ACC112 (cell line): ENCODE measurements at regions not wholly inside any gene's neighbourhood (a gene's known extent, or its start where the extent isn't known, plus 50 kb on each side); places are given as distances from the start of the nearest gene placed in this dataset.

Experiments
- H2AFZ ChIP-seq: fragments of 200-600 bp; sonication (generic); one replicate; pipeline ENCODE4 v1.6.0; 2017; ENCODE audit warnings: antibody characterized with exemption, low read length; ENCODE audit not compliant: unreplicated experiment
- H3K27ac ChIP-seq: fragments of 200-600 bp; sonication (generic); 2 replicates; pipeline ENCODE4 v1.5.1; 2014; ENCODE audit warnings: low read depth, mild to moderate bottlenecking, antibody characterized with exemption, low read length, moderate library complexity
- H3K27me3 ChIP-seq: fragments of 200-600 bp; sonication (generic); 2 replicates; pipeline ENCODE4 v1.6.1; 2014; ENCODE audit warnings: mild to moderate bottlenecking, antibody characterized with exemption, low read length, moderate library complexity, mixed read lengths; ENCODE audit not compliant: insufficient read depth
- H3K36me3 ChIP-seq: fragments of 200-600 bp; sonication (generic); 2 replicates; pipeline ENCODE4 v1.6.1; 2016; ENCODE audit warnings: mild to moderate bottlenecking, antibody characterized with exemption, low read length, moderate library complexity, mixed read lengths; ENCODE audit not compliant: insufficient read depth
- H3K4me1 ChIP-seq: fragments of 200-600 bp; sonication (generic); one replicate; pipeline ENCODE4 v1.6.1; 2016; ENCODE audit warnings: low read length, mixed read lengths; ENCODE audit not compliant: insufficient read depth, unreplicated experiment, control insufficient read depth
- H3K4me3 ChIP-seq: fragments of 200-600 bp; sonication (generic); 2 replicates; pipeline ENCODE4 v1.5.1; 2014; ENCODE audit warnings: mild to moderate bottlenecking, low read depth, low read length
- H3K79me2 ChIP-seq: fragments of 200-600 bp; sonication (generic); one replicate; pipeline ENCODE4 v1.6.0; 2016; ENCODE audit warnings: low read length; ENCODE audit not compliant: control insufficient read depth, unreplicated experiment, insufficient read depth

DNA sequence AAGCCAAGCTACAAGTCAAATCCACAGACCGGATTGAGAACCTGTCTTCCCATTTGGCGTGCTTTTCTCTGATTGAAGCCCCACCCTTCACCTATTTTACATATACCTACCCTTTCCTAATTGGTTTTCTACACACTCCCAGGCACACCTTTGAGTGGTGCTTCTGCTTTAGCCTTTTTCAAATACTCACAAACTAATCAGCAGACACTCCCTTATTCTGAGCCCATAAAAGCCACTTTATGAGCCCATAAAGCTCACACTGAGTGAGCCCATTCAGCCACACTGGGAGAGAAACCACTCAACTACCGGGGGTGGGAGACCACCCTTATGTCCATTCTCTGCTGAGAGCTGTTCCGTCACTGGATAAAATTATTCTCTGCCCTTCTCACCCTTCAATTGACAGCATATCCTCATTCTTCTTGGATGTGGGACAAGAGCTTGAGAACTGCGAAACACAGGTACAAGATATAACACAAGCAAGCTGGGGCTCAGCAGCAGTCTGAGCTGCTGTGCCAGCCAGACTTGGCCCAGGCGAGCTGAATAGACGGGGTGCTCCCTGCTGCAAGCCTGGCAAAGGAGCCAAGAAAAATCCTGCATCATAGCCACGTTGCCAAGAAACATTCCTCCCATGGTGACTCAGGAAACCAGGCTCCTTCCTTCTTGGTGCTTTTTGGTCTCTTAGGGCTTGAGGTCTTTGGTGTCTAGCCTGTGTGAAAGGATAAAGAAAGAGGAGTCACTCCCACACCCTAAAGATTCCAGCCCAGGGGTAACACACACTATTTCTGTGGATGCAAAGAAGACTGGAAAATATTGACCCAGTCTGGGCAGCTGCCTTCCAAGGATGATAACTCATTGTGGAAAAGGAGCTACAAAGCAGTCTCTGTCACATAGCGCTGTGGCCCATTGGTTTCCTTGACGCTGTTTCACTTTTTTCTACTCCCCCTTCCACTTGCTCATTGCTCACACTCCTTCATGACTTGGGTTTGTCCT lies 609.7 kb downstream of the MCTP2 start:
- Histone ChIP-seq H3K79me2 (no peaks in the 10 kb centered on the region), H3K4me3 (no peak overlapping the region), H3K27ac (no peak overlapping the region), H2AFZ (no peak overlapping the region), H3K36me3 (no peaks in the 10 kb centered on the region), H3K27me3 (no peaks in the 10 kb centered on the region), H3K4me1 (no peaks in the 10 kb centered on the region)

DNA sequence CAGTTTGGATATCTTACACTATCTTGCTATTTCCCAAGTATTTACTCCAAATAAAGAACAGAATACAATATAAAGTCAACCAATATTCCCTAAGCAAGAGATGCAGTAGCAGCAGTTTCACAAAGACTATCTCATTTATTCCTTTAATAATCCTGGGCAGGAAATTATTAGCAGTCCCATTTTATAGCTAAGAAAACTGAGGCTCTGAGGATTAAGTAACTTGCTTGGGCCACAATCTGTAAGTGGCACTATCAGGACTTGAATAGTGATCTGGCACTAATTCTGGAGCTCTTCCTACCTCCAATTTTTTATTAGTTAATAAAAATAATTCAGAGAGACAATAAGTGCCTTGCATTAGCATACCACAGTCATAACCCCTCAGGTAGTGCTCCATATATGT lies 611.7 kb downstream of the MCTP2 start:
- Histone ChIP-seq H3K36me3 (no peaks in the 10 kb centered on the region), H2AFZ (no peak overlapping the region), H3K79me2 (no peaks in the 10 kb centered on the region), H3K4me1 (no peaks in the 10 kb centered on the region), H3K27ac (no peak overlapping the region), H3K27me3 (no peaks in the 10 kb centered on the region), H3K4me3 (no peak overlapping the region)

DNA sequence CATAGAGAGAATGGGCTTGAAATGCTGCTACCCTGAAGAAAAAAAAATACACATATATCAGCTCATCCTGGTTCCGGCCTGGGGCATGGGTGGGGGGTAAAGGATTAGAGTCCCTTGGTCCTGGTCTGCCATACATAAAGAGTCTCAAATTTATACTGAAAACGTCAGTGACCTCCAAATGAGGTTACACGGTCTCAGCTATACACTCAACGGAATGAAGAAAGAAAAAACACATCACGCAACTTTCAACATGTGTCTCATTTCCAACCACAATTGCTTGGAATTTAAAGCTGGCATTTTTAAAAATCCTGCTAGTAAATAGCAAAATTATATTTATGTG lies 612.8 kb downstream of the MCTP2 start:
- Histone ChIP-seq H3K79me2 (no peaks in the 10 kb centered on the region), H3K27ac (no peak overlapping the region), H3K27me3 (no peaks in the 10 kb centered on the region), H3K4me3 (0 out of 2 replicates have a peak overlapping the region, but pooled peaks have one; percentile 17), H3K4me1 (no peaks in the 10 kb centered on the region), H3K36me3 (no peaks in the 10 kb centered on the region), H2AFZ (no peak overlapping the region)

DNA sequence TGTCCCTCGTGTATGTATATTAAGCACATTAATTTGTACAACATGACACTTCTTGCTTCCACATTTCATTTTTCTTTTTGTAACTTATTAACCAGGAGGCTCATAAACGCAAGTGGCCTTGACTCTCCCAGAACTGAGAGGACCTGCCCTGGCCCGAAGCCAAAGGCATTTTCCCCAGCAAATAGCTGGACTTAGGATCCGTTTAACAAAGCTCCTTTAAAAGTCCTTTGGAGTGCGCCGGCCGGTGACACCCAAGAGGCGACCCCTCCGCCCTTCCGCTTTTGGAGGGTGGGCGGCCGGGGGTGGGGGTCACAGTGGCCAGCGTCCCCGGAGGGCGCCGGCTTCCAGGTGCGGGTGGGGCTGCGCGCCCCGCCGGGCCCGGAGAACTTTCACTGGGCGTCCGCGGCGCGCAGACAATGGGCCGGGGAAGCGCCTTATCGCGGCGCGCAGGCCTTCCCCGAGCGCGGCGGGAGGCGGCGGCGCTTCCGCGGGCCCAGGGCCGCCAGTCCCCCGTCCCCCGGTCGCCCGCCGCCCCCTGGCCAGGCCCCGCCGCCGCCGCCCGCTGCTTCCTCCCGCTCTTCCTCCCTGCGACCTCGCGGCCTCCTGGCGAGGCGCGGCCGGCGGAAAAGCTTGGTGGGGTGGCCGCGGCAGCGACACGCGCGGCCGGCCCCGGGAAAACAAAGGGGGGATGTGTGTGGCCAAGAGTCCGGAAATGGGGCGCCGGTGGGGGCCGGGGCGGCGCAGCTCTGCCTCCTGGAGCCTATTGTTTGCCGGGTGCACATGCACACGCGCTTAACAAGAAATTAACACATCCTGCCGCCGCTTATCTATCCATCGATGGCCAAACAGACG lies 613.4 kb downstream of the MCTP2 start:
- H3K36me3 ChIP-seq, result no peaks in the 10 kb centered on the region
- peak overlapping the region; percentile 68 for H2AFZ ChIP-seq
- H3K27ac ChIP-seq, result no peak overlapping the region
- H3K27me3 ChIP-seq, result no peaks in the 10 kb centered on the region
- no peaks in the 10 kb centered on the region for H3K4me1 ChIP-seq
- H3K79me2 ChIP-seq, result no peaks in the 10 kb centered on the region
- H3K4me3 ChIP-seq, result 0 out of 2 replicates have a peak overlapping the region, but pooled peaks have one; percentile 17

DNA sequence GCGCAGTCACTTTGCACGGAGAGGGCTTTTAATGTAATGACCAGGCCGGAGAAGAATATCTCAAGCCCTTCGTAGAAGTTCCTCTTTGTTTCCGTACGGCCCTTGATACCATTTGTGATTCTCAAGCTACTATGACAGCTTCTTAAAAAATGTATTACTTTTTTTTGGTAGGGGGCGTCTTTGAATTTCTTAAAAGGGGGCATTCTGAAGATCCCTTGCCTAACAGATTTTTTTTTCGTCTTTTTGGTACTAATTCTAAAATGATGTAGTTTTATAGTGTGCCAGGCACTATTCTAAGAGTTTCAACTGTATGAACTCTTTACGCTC lies 614.0 kb downstream of the MCTP2 start:
- Histone ChIP-seq H3K4me1 (no peaks in the 10 kb centered on the region), H3K79me2 (no peaks in the 10 kb centered on the region), H2AFZ (peak overlapping the region; percentile 68), H3K27ac (no peak overlapping the region), H3K4me3 (no peak overlapping the region), H3K36me3 (no peaks in the 10 kb centered on the region), H3K27me3 (no peaks in the 10 kb centered on the region)

DNA sequence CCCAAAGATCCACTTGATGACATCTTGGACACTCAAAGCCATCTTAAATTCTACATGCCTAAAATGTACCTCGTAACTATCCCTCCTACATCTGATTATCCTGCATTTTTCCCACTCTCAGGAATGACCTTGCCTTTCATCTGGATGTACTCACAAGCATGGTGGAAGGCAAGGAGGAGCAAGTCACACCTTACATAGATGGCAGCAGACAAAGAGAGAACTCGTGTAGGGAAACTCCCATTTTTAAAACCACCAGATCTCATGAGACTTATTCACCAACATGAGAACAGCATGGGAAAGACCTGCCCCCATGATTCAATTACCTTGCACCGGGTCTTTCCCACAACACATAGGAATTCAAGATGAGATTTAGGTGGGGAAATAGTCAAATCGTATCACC lies 616.0 kb downstream of the MCTP2 start:
- no peak overlapping the region for H3K4me3 ChIP-seq
- H3K4me1 ChIP-seq, result no peaks in the 10 kb centered on the region
- no peaks in the 10 kb centered on the region for H3K79me2 ChIP-seq
- H2AFZ ChIP-seq, result no peak overlapping the region
- H3K36me3 ChIP-seq, result no peaks in the 10 kb centered on the region
- no peak overlapping the region for H3K27ac ChIP-seq
- no peaks in the 10 kb centered on the region for H3K27me3 ChIP-seq

DNA sequence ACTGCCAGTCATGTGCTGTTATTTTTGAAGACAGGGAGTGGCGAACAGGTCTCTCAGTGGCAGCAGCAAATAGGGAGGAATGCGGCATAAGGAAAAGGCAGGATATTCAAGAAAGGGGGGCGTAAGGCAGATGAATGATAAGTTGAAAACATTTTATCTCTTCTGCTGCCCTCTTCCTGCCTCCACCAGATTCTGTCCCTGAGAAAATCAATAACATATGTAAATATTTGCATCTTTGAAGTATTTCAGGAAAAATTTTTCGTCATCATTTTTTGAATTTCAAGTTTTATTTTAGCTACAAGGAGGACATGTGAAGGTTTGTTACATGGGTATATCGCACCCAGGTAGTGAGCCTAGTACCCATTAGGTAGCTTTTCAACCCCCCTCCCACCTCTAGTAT lies 616.7 kb downstream of the MCTP2 start:
- no peaks in the 10 kb centered on the region for H3K4me1 ChIP-seq
- H2AFZ ChIP-seq, result no peak overlapping the region
- H3K27me3 ChIP-seq, result no peaks in the 10 kb centered on the region
- no peaks in the 10 kb centered on the region for H3K79me2 ChIP-seq
- H3K27ac ChIP-seq, result no peak overlapping the region
- no peaks in the 10 kb centered on the region for H3K36me3 ChIP-seq
- H3K4me3 ChIP-seq, result no peak overlapping the region

DNA sequence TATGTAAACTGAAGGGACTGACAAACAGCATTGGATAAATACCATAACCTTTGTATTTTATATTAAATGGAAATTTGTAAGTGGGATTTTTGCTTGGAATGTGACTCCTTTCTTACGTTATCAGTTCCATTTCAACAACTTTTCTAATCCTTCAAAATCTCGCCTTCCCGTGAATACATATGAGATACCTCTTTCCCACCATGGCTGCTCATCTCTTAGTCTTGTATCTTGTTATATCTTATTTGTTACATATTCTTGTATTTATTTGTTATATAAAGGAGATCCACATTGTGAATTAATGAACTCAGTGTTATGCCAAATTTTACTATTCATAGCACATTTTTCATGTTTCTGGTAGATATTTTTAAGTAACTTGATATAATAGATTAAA lies 623.7 kb downstream of the MCTP2 start:
- no peaks in the 10 kb centered on the region for H3K27me3 ChIP-seq
- H3K36me3 ChIP-seq, result no peaks in the 10 kb centered on the region
- no peak overlapping the region for H2AFZ ChIP-seq
- H3K4me3 ChIP-seq, result no peak overlapping the region
- no peak overlapping the region for H3K27ac ChIP-seq
- no peaks in the 10 kb centered on the region for H3K4me1 ChIP-seq
- H3K79me2 ChIP-seq, result no peaks in the 10 kb centered on the region

DNA sequence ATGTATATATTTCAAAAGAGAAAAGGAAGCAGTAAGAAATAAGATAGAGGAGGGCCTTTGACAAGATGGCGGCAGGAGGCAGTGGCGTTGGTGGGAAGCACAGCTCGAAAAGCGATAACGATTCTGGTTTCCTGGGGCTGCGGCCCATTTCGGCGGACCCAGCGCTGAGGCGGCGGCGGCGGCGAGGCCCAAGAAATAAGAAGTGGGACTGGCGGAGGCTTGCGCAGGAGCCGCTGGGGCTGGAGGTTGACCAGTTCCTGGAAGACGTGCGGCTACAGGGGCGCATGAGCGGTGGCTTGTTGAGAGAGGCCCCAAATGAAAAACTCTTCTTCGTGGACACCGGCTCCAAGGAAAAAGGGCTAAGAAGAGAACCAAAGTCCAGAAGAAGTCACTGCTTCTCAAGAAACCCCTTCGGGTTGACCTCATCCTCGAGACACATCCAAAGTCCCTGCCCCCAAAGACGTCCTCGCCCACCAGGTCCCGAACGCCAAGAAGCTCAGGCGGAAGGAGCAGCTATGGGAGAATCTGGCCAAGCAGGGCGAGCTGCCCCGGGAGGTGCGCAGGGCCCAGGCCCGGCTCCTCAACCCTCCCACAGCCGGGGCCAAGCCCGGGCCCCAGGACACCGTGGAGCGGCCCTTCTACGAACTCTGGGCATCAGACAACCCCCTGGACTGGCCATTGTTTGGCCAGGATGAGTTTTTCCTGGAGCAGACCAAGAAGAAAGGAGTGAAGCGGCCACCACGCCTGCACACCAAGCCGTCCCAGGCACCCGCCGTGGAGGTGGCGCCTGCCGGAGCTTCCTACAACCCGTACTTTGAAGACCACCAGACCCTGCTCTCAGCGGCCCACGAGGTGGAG lies 624.3 kb downstream of the MCTP2 start:
- no peak overlapping the region for H2AFZ ChIP-seq
- H3K36me3 ChIP-seq, result no peaks in the 10 kb centered on the region
- no peaks in the 10 kb centered on the region for H3K79me2 ChIP-seq
- no peaks in the 10 kb centered on the region for H3K27me3 ChIP-seq
- H3K4me1 ChIP-seq, result no peaks in the 10 kb centered on the region
- no peak overlapping the region for H3K4me3 ChIP-seq
- H3K27ac ChIP-seq, result no peak overlapping the region

DNA sequence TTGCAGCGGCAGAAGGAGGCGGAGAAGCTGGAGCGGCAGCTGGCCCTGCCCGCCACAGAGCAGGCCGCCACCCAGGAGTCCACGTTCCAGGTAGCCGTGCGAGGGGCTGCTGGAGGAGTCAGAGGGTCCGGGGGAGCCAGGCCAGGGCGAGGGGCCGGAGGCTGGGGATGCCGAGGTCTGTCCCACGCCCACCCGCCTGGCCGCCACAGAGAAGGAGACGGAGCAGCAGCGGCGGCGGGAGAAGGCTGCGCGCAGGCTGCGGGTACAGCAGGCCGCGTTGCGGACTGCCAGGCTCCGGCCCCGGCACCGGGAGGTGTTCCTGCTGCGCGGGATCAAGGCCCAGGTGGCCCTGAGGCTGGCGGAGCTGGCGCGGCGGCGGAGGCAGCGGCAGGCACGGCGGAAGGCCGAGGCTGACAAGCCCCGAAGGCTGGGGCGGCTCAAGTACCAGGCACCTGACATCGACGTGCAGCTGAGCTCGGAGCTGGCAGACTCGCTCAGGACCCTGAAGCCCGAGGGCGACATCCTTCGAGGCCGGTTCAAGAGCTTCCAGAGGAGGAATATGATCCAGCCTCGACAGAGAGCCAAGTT lies 625.0 kb downstream of the MCTP2 start:
- Histone ChIP-seq H3K27me3 (no peaks in the 10 kb centered on the region), H3K79me2 (no peaks in the 10 kb centered on the region), H2AFZ (no peak overlapping the region)

More for the DNA sequence above, 625.0 kb downstream of the MCTP2 start:
- no peaks in the 10 kb centered on the region for H3K36me3 ChIP-seq
- H3K4me1 ChIP-seq, result no peaks in the 10 kb centered on the region
- no peak overlapping the region for H3K4me3 ChIP-seq
- no peak overlapping the region for H3K27ac ChIP-seq
